T-helper 22 cell (primary cell): ENCODE measurements at regions not wholly inside any gene's neighbourhood (a gene's known extent, or its start where the extent isn't known, plus 50 kb on each side); places are given as distances from the start of the nearest gene placed in this dataset.

Experiments used
- DNase-seq: peaks from one replicate; pipeline ENCODE4 v3.0.0-alpha.2; 2020; ENCODE audit warnings: low read depth

DNA sequence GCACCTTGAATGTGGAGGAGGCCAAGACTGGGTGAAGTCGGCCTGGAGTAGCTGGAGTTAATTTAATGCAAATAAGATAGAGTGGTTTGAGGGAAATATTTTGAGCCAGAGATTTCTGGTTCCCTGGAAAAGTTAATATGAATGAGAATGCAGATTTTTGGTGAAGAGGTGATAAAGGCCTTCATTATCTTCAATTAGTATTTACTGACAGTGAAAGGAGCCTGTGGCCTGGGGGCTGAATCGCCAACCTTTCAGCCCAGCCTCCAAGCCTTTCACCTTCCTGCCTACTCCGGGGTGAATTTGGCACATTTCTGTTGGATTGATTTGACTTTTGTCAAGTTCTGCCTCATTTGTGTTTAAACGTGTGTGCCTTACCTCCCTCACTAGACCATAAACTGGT lies 147.8 kb downstream of the SOX2 start:
- DNase-seq, result no peak

DNA sequence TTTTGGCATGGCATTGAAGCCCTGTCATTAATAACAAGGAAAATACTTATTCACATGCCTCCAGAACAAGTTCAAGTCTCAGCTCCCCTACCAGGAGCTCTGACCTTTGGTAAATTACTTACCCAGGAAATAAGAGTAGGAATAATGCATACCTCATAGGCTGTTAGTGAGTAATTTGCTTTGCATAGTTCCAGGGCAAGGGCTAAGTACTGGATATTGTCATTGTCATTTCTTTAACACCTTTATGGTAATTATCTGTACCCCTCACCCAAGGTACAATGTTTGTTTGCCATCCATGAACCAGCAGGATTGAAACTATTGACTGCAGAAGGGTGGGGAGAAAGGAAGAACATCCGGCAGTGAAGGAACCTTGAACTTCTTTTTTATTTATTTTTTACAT lies 148.5 kb downstream of the SOX2 start:
- no peak for DNase-seq

- DNase-seq, result no peak
These were observed 150.8 kb downstream of the SOX2 start for GRCh38 chr3:181862502-181862901.

GRCh38 chr3:181868576-181869082 lies 156.9 kb downstream of the SOX2 start:
- no peak for DNase-seq

DNA sequence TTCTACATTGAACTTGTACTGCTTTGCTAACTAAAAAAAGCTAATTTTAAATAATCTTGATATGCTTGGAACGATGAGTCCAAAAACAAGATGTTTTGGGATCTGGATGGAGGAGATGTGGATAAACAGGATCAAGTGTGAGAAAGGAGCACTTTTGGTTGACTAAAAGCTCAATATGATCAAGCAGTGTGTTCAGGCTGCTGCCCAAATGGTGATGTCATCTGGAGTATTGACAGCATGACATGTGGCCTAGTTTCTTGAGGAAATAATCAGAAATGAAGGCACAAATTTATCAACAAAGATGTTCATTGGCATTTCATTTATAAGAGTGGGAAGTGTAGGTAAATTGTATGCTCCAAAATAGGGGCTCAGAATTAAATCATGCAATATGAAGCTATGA lies 161.2 kb downstream of the SOX2 start:
- DNase-seq, result no peak

GRCh38 chr3:181879926-181880325 lies 168.2 kb downstream of the SOX2 start:
- DNase-seq, result no peak

DNA sequence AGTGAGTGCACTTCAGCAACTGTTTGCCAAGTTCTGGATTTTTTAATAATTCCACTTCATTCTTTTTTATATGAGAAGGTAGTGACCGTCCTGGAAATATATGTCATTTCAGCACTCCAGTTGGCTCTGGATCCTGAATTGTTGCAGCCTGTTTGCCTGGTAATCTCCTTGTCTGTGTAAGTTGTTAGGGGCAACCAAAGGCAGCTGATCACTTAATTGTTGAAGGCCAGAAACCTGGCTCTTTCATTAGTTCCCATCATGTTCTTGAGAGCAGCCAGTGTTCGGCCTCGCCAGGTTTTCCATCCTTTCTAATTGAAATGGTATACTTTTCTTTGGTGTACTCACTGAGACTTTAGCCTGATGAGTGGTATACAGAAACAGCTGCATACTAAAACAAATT lies 168.6 kb downstream of the SOX2 start:
- DNase-seq, result no peak

GRCh38 chr3:181881749-181882148 lies 170.0 kb downstream of the SOX2 start:
- DNase-seq, result no peak

GRCh38 chr3:181885868-181886630 lies 174.3 kb downstream of the SOX2 start:
- DNase-seq, result no peak

DNA sequence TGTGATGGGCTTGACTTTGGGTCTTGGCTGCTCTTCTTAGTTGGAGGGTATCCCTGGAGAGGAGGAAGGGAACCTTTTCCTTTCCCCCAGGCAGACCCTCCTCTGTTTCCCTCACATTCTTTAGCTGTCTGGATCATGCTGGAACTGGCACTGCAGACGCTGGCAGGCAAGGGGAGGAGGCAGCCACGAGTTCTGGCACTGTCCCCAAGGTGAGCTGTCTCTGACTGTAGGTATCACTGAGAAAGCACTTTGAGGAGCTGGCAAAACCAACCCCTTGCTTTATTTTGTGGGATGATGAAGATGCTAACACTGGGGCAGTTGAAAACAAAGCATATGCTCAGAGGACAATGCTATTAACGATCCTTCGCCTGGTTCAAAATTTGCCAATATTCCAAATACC lies 175.0 kb downstream of the SOX2 start:
- no peak for DNase-seq

- DNase-seq, result no peak
These were observed 176.0 kb downstream of the SOX2 start for GRCh38 chr3:181887685-181888084.

DNA sequence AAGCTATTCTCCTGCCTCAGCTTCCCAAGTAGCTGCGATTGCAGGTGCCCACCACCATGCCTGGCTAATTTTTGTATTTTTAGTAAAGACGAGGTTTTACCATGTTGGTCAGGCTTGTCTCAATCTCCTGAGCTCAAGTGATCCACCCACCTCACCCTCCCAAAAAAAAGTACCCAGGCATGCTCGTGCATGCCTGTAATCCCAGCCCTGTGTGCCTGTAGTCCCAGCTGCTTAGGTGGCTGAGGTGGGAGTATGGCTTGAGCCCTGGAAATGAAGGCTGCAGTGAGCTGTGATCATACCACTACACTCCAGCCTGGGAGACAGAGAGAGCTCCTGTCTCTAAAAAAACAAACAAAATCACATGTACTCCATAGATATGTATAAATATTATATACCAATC lies 176.5 kb downstream of the SOX2 start:
- DNase-seq, result no peak

- DNase-seq, result no peak
These were observed 181.1 kb downstream of the SOX2 start for GRCh38 chr3:181892848-181893247.

- DNase-seq, result no peak
These were observed 184.9 kb downstream of the SOX2 start for GRCh38 chr3:181896605-181897004.

- no peak for DNase-seq
These were observed 188.0 kb downstream of the SOX2 start for GRCh38 chr3:181899702-181900101.

DNA sequence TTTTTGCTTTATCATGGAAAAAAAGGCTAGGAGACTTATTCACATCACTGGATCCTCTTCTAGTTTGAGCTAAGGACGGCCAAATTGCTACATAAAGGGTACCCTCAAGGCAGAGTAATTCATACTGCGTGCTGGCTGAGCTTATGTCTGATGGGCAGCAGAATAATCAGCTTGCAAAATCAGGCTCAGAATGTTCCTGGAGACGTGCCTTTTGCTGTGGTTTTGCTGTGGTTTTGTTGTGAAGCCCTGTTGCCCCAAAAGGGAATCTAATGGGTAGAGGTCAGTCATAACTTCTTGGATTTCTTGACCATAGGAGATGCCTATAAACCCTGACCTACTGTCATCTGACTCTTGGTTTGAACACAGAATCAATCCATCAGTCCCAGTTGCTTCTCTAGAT lies 189.9 kb downstream of the SOX2 start:
- no peak for DNase-seq

- no peak for DNase-seq
These were observed 194.6 kb downstream of the SOX2 start for GRCh38 chr3:181906338-181906737.

- no peak for DNase-seq
These were observed 197.5 kb downstream of the SOX2 start for GRCh38 chr3:181909241-181909640.

- no peak for DNase-seq
These were observed 200.7 kb downstream of the SOX2 start for GRCh38 chr3:181912384-181912783.

DNA sequence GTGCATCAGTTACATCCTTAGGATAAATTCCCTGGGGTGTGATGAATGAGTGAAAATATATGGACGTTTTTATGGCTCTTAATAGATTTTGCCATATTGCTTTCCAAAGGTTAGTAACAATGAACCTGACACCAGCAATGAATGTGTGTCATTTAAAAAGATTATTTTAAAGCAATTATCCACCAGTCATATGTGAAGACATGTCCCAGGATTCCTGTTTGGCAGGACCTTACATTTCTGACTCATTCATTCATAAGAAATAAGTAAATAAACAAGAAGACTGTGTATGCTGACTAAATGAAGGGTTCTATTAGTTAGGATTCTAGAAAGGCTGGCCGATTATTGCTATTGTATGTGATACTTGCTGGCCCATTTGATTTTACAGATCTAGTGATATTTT lies 201.5 kb downstream of the SOX2 start:
- no peak for DNase-seq

DNA sequence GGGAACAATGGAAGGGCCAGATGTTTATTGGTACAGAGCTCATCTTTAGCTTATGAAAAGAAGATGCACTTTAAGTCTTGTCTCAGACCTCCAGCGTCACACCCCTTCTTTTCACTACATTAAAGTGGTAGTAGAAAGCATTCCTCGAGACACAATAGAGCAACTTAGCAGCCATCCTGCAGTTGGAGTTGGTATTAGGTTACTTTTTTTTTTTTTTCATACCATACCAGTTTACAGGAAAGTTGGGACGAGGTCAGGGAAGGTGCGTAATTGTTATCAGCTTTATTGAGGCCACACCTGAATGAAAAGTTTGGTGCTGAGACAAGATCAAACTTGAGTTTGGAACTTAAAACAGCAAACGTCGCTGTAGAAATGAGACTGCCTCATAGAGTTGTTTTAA lies 203.8 kb downstream of the SOX2 start:
- DNase-seq, result no peak

DNA sequence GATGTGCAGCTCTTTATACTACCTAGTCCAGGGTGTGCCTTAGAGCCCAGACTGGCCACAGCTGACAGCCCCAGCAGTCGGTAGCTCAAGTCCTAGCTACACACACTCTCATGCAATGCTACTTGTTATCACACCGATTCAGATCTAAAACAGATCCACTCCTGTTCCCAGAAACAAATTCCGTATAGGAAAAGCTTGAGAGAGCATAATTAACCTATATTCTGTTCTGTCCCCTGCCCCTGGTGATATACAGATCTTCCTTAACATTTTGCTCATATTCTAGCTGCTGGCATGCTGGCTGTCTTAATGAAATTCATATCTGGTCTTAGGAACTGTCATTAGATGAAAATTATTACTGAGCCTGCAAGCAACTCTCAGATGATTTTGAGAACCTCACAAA lies 204.3 kb downstream of the SOX2 start:
- no peak for DNase-seq

GRCh38 chr3:181917027-181917426 lies 205.3 kb downstream of the SOX2 start:
- DNase-seq, result no peak

GRCh38 chr3:181919375-181919774 lies 207.7 kb downstream of the SOX2 start:
- no peak for DNase-seq
